HL-60 (cell line): ENCODE measurements at regions not wholly inside any gene's neighbourhood (a gene's known extent, or its start where the extent isn't known, plus 50 kb on each side); places are given as distances from the start of the nearest gene placed in this dataset.

Source experiments
- GABPA ChIP-seq: IDR thresholded peaks from 2 replicates; pipeline ENCODE4 v1.6.1; 2012; ENCODE audit warnings: low read depth
- POLR2AphosphoS5 ChIP-seq: IDR thresholded peaks from 2 replicates; pipeline ENCODE4 v1.6.1; 2012; ENCODE audit warnings: low read depth
- REST ChIP-seq: IDR thresholded peaks from 2 replicates; pipeline ENCODE4 v1.6.1; 2012; ENCODE audit warnings: low read depth; ENCODE audit not compliant: insufficient replicate concordance
- SPI1 ChIP-seq: IDR thresholded peaks from 2 replicates; pipeline ENCODE4 v1.6.1; 2012; ENCODE audit warnings: low read depth, mild to moderate bottlenecking, borderline replicate concordance
- TF ChIP-seq, protein P1 (sequence below): IDR thresholded peaks from one replicate; pipeline ENCODE4 v1.5.1; 2011; ENCODE audit warnings: low read length, control low read depth, inconsistent platforms; ENCODE audit not compliant: insufficient read depth

GRCh38 chr1:228905701-228906101 is 170.4 kb downstream of the RHOU start:
- TF ChIP-seq REST (no peak), SPI1 (no peak), POLR2AphosphoS5 (no peak), GABPA (no peak)
- TF ChIP-seq, protein P1, sequence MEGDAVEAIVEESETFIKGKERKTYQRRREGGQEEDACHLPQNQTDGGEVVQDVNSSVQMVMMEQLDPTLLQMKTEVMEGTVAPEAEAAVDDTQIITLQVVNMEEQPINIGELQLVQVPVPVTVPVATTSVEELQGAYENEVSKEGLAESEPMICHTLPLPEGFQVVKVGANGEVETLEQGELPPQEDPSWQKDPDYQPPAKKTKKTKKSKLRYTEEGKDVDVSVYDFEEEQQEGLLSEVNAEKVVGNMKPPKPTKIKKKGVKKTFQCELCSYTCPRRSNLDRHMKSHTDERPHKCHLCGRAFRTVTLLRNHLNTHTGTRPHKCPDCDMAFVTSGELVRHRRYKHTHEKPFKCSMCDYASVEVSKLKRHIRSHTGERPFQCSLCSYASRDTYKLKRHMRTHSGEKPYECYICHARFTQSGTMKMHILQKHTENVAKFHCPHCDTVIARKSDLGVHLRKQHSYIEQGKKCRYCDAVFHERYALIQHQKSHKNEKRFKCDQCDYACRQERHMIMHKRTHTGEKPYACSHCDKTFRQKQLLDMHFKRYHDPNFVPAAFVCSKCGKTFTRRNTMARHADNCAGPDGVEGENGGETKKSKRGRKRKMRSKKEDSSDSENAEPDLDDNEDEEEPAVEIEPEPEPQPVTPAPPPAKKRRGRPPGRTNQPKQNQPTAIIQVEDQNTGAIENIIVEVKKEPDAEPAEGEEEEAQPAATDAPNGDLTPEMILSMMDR, result no peak
